A549 (cell line): ENCODE measurements at regions not wholly inside any gene's neighbourhood (a gene's known extent, or its start where the extent isn't known, plus 50 kb on each side); places are given as distances from the start of the nearest gene placed in this dataset.

Experiments used
- ATAC-seq, 2 experiments: fragments of 200-7000 bp in 1 of 2; fragments of >200 bp in 1 of 2; cut with Nextera tagmentation in 1 of 2; cut with Tn5 transposase in 1 of 2; 3 replicates each; pipeline versions ENCODE4 v1.8.0 to v1.9.1; 2018 to 2020; ENCODE audit warnings: mild to moderate bottlenecking in 1 of 2, moderate library complexity in 1 of 2
- CTCF ChIA-PET: fragments of 300-600 bp; sonication (Branson Sonifier 250); formaldehyde crosslinking; extraction: SDS; loops from one replicate; lab custom pipeline; 2021; ENCODE audit warnings: antibody characterized with exemption, inconsistent platforms; lab: Yijun Ruan, JAX
- POLR2A ChIA-PET: fragments of 350-600 bp; formaldehyde crosslinking; extraction: SDS; loops from one replicate; lab custom pipeline; 2021; ENCODE audit warnings: antibody characterized with exemption, inconsistent platforms; lab: Yijun Ruan, JAX
- DNase-seq, 2 experiments: peaks; one replicate each; pipeline versions ENCODE4 v3.0.0 to v3.0.0-alpha.2; 2011 to 2016; ENCODE audit warnings: low read depth in 1 of 2, low spot score in 1 of 2
- FAIRE-seq: peaks from 2 replicates; lab custom pipeline; 2011; peaks lifted over from hg19 to GRCh38; lab: Jason Lieb, UNC
- H3K27ac ChIP-seq, 2 experiments: fragments of >200 bp; sonication (Bioruptor Twin); formaldehyde crosslinking; 3 replicates each; pipeline ENCODE4 v1.5.1; 2016 to 2017
- H3K4me1 ChIP-seq: fragments of >200 bp; sonication (Bioruptor Twin); formaldehyde crosslinking; 3 replicates; pipeline ENCODE4 v1.6.1; 2016
- H3K4me2 ChIP-seq: fragments of >200 bp; sonication (Bioruptor Twin); formaldehyde crosslinking; 3 replicates; pipeline ENCODE4 v1.6.1; 2016
- H3K4me3 ChIP-seq: fragments of >200 bp; sonication (Bioruptor Twin); formaldehyde crosslinking; 3 replicates; pipeline ENCODE4 v1.5.1; 2016
- H3K9me3 ChIP-seq: fragments of >200 bp; sonication (Bioruptor Twin); formaldehyde crosslinking; 3 replicates; pipeline ENCODE4 v1.6.1; 2016
- BHLHE40 ChIP-seq: IDR thresholded peaks from 2 replicates; pipeline ENCODE4 v1.6.1; 2012; ENCODE audit warnings: low read depth, low read length, inconsistent platforms
- CBX8 ChIP-seq: fragments of 200-600 bp; sonication (generic); IDR thresholded peaks from 2 replicates; pipeline ENCODE4 v1.6.1; 2016
- CEBPB ChIP-seq, 2 experiments: fragments of >200 bp in 1 of 2; sonication (Bioruptor Twin) in 1 of 2; formaldehyde crosslinking in 1 of 2; IDR thresholded peaks; 2 replicates each; pipeline ENCODE4 v1.6.1; 2012 to 2016
- CTCF ChIP-seq: fragments of >200 bp; sonication (Bioruptor Twin); formaldehyde crosslinking; IDR thresholded peaks from 3 replicates; pipeline ENCODE4 v1.5.1; 2016
- EHF ChIP-seq: fragments of 250-450 bp; sonication (Bioruptor Pico); IDR thresholded peaks from 2 replicates; pipeline ENCODE4 v1.5.0; 2020; ENCODE audit warnings: mild to moderate bottlenecking
- ELK1 ChIP-seq: fragments of 150-350 bp; IDR thresholded peaks from 2 replicates; pipeline ENCODE4 v1.6.1; 2014; ENCODE audit warnings: low read depth, mild to moderate bottlenecking, low read length
- EP300 ChIP-seq, 2 experiments: fragments of >200 bp; sonication (Bioruptor Twin); formaldehyde crosslinking; IDR thresholded peaks; 2 replicates in 1 of 2; 3 replicates in 1 of 2; pipeline ENCODE4 v1.6.1; 2016 to 2017
- ESRRA ChIP-seq: fragments of 150-350 bp; IDR thresholded peaks from 2 replicates; pipeline ENCODE4 v1.6.1; 2014; ENCODE audit warnings: mild to moderate bottlenecking, low read length, borderline replicate concordance
- FOSL2 ChIP-seq, 2 experiments: fragments of 450-650 bp in 1 of 2; fragments of >200 bp in 1 of 2; sonication (Bioruptor Twin) in 1 of 2; formaldehyde crosslinking; IDR thresholded peaks; 2 replicates each; pipeline versions ENCODE4 v1.5.0 to v1.6.1; 2016 to 2020; ENCODE audit warnings: mild to moderate bottlenecking in 1 of 2, moderate library complexity in 1 of 2
- FOXS1 ChIP-seq: fragments of 250-450 bp; sonication (Bioruptor Pico); IDR thresholded peaks from 2 replicates; pipeline ENCODE4 v1.5.0; 2020; ENCODE audit warnings: mild to moderate bottlenecking, moderate library complexity
- HDAC2 ChIP-seq: fragments of 200-600 bp; sonication (generic); IDR thresholded peaks from 2 replicates; pipeline ENCODE4 v1.6.1; 2016
- HEYL ChIP-seq: fragments of 250-450 bp; sonication (Bioruptor Pico); IDR thresholded peaks from 2 replicates; pipeline ENCODE4 v1.8.0; 2021; ENCODE audit warnings: mild to moderate bottlenecking, moderate library complexity
- HOXB13 ChIP-seq: fragments of 250-450 bp; sonication (Bioruptor Pico); IDR thresholded peaks from 2 replicates; pipeline ENCODE4 v1.5.0; 2020; ENCODE audit warnings: low read depth, mild to moderate bottlenecking, moderate library complexity
- HOXB5 ChIP-seq: fragments of 250-450 bp; sonication (Bioruptor Pico); IDR thresholded peaks from 2 replicates; pipeline ENCODE4 v1.5.0; 2020; ENCODE audit warnings: mild to moderate bottlenecking, moderate library complexity
- JUNB ChIP-seq: fragments of >200 bp; sonication (Bioruptor Twin); formaldehyde crosslinking; IDR thresholded peaks from 2 replicates; pipeline ENCODE4 v1.6.1; 2016
- KDM1A ChIP-seq: fragments of 200-600 bp; sonication (generic); IDR thresholded peaks from 2 replicates; pipeline ENCODE4 v1.6.1; 2016; ENCODE audit warnings: low read depth, mild to moderate bottlenecking
- KDM5A ChIP-seq: fragments of 200-600 bp; sonication (generic); IDR thresholded peaks from 2 replicates; pipeline ENCODE4 v1.6.1; 2016; ENCODE audit warnings: antibody characterized with exemption, mild to moderate bottlenecking
- MAFK ChIP-seq: fragments of 450-650 bp; IDR thresholded peaks from 2 replicates; pipeline ENCODE4 v1.6.1; 2014; ENCODE audit not compliant: partially characterized antibody
- MAZ ChIP-seq: fragments of 150-350 bp; IDR thresholded peaks from 2 replicates; pipeline ENCODE4 v1.6.1; 2014; ENCODE audit warnings: antibody characterized with exemption, low read depth, low read length, borderline replicate concordance
- NFE2L2 ChIP-seq: fragments of 150-350 bp; conservative IDR thresholded peaks from 2 replicates; pipeline ENCODE4 v1.6.1; 2014; ENCODE audit warnings: low read length
- NPAS2 ChIP-seq: fragments of 250-450 bp; sonication (Bioruptor Pico); IDR thresholded peaks from 2 replicates; pipeline ENCODE4 v1.8.0; 2022; ENCODE audit warnings: mild to moderate bottlenecking, moderate library complexity, borderline replicate concordance
- NR3C1 ChIP-seq: fragments of >200 bp; sonication (Bioruptor Twin); formaldehyde crosslinking; IDR thresholded peaks from 3 replicates; pipeline ENCODE4 v1.6.1; 2017
- POLR2A ChIP-seq: IDR thresholded peaks from 2 replicates; pipeline ENCODE4 v1.6.1; 2012; ENCODE audit warnings: mild to moderate bottlenecking, low read length
- POLR2AphosphoS2 ChIP-seq: conservative IDR thresholded peaks from 2 replicates; pipeline ENCODE4 v1.6.1; 2012; ENCODE audit warnings: low read length, improper control_type of control experiment, inconsistent platforms
- RARB ChIP-seq: fragments of 250-450 bp; sonication (Bioruptor Pico); IDR thresholded peaks from 2 replicates; pipeline ENCODE4 v1.8.0; 2021; ENCODE audit warnings: mild to moderate bottlenecking, moderate library complexity
- REST ChIP-seq: fragments of 200-600 bp; sonication (generic); IDR thresholded peaks from 2 replicates; pipeline ENCODE4 v1.6.1; 2016; ENCODE audit warnings: antibody characterized with exemption, mild to moderate bottlenecking, moderate library complexity
- RNF2 ChIP-seq: fragments of 200-600 bp; sonication (generic); IDR thresholded peaks from 2 replicates; pipeline ENCODE4 v1.6.1; 2016; ENCODE audit warnings: low read depth, mild to moderate bottlenecking, antibody characterized with exemption, moderate library complexity, borderline replicate concordance
- SMC3 ChIP-seq: fragments of >200 bp; sonication (Bioruptor Twin); formaldehyde crosslinking; IDR thresholded peaks from 3 replicates; pipeline ENCODE4 v1.6.1; 2018; ENCODE audit warnings: inconsistent platforms
- TP53 ChIP-seq: fragments of 250-450 bp; sonication (Bioruptor Pico); IDR thresholded peaks from 2 replicates; pipeline ENCODE4 v1.5.0; 2021; ENCODE audit warnings: mild to moderate bottlenecking, moderate library complexity
- USF2 ChIP-seq: fragments of 450-650 bp; IDR thresholded peaks from 2 replicates; pipeline ENCODE4 v1.6.1; 2014; ENCODE audit warnings: antibody characterized with exemption
- ZFP36 ChIP-seq: fragments of 450-650 bp; IDR thresholded peaks from 2 replicates; pipeline ENCODE4 v1.6.1; 2014; ENCODE audit warnings: borderline replicate concordance; ENCODE audit not compliant: partially characterized antibody
- WGBS: methylation state at CpG from one replicate; pipeline ENCODE4 v1.1.6; 2017; ENCODE audit errors: missing lambda C conversion rate; 5-methylcytosine and 5-hydroxymethylcytosine counted together

GRCh38 chrX:94576367-94577004 lies 902.5 kb downstream of the FAM133A start:
- WGBS = 27% methylated on average over 2 of the region's 2 CpGs
- no peak for DNase-seq
- no peak for ATAC-seq
- Histone ChIP-seq H3K9me3 (no peaks in the 10 kb centered on the region), H3K27ac (no peak overlapping the region), H3K4me3 (no peak overlapping the region), H3K4me1 (no peaks in the 10 kb centered on the region), H3K4me2 (no peak overlapping the region)
- ChIA-PET CTCF (no interaction called here), POLR2A (no interaction called here)
- TF ChIP-seq MAFK (peak; percentile 83), HDAC2 (no peak)
- no peak for FAIRE-seq

- 4% methylated on average over 6 of the region's 6 CpGs for WGBS
- CTCF ChIA-PET = no interaction called here
- TF ChIP-seq BHLHE40 (no peak), KDM1A (no peak), CEBPB (IDR thresholded peaks at IDR 0.05) (no peak), REST (no peak), CTCF (no peak), JUNB (no peak), ELK1 (no peak), RNF2 (no peak), TP53 (no peak), MAZ (no peak), NR3C1 (no peak), FOSL2 (IDR thresholded peaks at IDR 0.05) (no peak), FOSL2 (CRISPR knock-in tag; IDR thresholded peaks at IDR 0.05) (no peak), NPAS2 (CRISPR knock-in tag) (no peak), HDAC2 (no peak)
These were observed 926.1 kb downstream of the FAM133A start for GRCh38 chrX:94600077-94600476.

GRCh38 chrX:94612140-94612539 lies 938.1 kb downstream of the FAM133A start:
- Histone ChIP-seq H3K4me1 (no peaks in the 10 kb centered on the region), H3K9me3 (no peaks in the 10 kb centered on the region), H3K27ac (no peak overlapping the region), H3K4me2 (no peak overlapping the region), H3K4me3 (no peak overlapping the region)
- no peak for ATAC-seq
- ChIA-PET POLR2A (no interaction called here), CTCF (no interaction called here)
- DNase-seq = no peak
- WGBS = 59% methylated on average over 2 of the region's 2 CpGs
- no peak for FAIRE-seq
- TF ChIP-seq USF2 = no peak
- no peak for TF ChIP-seq HEYL (CRISPR knock-in tag)
- no peak for TF ChIP-seq POLR2AphosphoS2
- TF ChIP-seq ESRRA = no peak
- no peak for TF ChIP-seq EHF
- no peak for TF ChIP-seq RARB
- TF ChIP-seq NFE2L2 = no peak
- no peak for TF ChIP-seq HOXB5 (CRISPR knock-in tag)
- TF ChIP-seq POLR2A = no peak
- TF ChIP-seq HOXB13 (CRISPR knock-in tag) = no peak
- no peak for TF ChIP-seq EP300 (IDR thresholded peaks at IDR 0.05)
- TF ChIP-seq KDM5A = no peak
- TF ChIP-seq NPAS2 (CRISPR knock-in tag) = no peak
- no peak for TF ChIP-seq SMC3
- no peak for TF ChIP-seq FOXS1 (CRISPR knock-in tag)
- no peak for TF ChIP-seq ZFP36
- no peak for TF ChIP-seq CBX8

More at GRCh38 chrX:94600077-94600476, 926.1 kb downstream of the FAM133A start:
- POLR2A ChIA-PET = no interaction called here
- H3K4me2 ChIP-seq = no peak overlapping the region
- no peak overlapping the region; the same call in 2 of the 3 replicates for H3K4me3 ChIP-seq
- H3K27ac ChIP-seq = peak overlapping the region in 1 of 2 experiments; percentile 24; a peak in 2 of 6 replicates
- ATAC-seq = peak in 1 of 2 experiments; percentile 61; a peak in 3 of 6 replicates
- peak; percentile 49 for FAIRE-seq
- peak in 1 of 2 experiments; percentile 38 for DNase-seq
- H3K9me3 ChIP-seq = no peaks in the 10 kb centered on the region
- no peaks in the 10 kb centered on the region for H3K4me1 ChIP-seq
